Uterus (tissue), 2 donors: ENCODE measurements at regions not wholly inside any gene's neighbourhood (a gene's known extent, or its start where the extent isn't known, plus 50 kb on each side); places are given as distances from the start of the nearest gene placed in this dataset.

Experiments
- POLR2A ChIP-seq, 2 donors: fragments of 450-650 bp; IDR thresholded peaks; one replicate each; pipeline ENCODE4 v1.6.1; 2016; ENCODE audit warnings: antibody characterized with exemption in 2 of 2, mild to moderate bottlenecking in 1 of 2, moderate library complexity in 1 of 2
- TF ChIP-seq, protein P1 (sequence below), 4 experiments: fragments of 200-600 bp in 2 of 4; fragments of 450-650 bp in 2 of 4; sonication (generic) in 2 of 4; IDR thresholded peaks; one replicate each; pipeline ENCODE4 v1.5.1; 2016 to 2019; ENCODE audit warnings: antibody characterized with exemption in 4 of 4, mild to moderate bottlenecking in 2 of 4, moderate library complexity in 1 of 4

DNA sequence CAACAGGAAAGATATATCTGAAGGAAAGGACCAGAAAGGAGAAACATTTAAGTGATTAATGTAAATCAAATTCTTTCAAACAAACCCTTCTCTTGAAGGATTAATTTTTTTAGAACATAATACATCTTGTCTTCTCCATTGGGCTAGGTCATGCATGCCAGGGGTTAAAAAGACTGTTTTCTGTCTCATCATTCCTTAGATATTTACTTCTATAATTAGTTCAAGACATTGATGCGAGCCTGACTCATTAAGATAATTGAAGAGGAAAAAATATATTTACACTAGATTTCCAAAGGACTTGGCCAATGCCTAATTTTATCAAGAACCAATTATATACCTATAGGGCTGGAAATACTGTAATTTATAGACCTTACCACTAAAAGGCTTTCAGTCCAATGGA, 166.6 kb upstream of the SETBP1 start:
- TF ChIP-seq, protein P1, sequence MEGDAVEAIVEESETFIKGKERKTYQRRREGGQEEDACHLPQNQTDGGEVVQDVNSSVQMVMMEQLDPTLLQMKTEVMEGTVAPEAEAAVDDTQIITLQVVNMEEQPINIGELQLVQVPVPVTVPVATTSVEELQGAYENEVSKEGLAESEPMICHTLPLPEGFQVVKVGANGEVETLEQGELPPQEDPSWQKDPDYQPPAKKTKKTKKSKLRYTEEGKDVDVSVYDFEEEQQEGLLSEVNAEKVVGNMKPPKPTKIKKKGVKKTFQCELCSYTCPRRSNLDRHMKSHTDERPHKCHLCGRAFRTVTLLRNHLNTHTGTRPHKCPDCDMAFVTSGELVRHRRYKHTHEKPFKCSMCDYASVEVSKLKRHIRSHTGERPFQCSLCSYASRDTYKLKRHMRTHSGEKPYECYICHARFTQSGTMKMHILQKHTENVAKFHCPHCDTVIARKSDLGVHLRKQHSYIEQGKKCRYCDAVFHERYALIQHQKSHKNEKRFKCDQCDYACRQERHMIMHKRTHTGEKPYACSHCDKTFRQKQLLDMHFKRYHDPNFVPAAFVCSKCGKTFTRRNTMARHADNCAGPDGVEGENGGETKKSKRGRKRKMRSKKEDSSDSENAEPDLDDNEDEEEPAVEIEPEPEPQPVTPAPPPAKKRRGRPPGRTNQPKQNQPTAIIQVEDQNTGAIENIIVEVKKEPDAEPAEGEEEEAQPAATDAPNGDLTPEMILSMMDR (IDR thresholded peaks at IDR 0.05): no peak
- TF ChIP-seq POLR2A (IDR thresholded peaks at IDR 0.05): no peak
